EL (cell line): ENCODE measurements at regions not wholly inside any gene's neighbourhood (a gene's known extent, or its start where the extent isn't known, plus 50 kb on each side); places are given as distances from the start of the nearest gene placed in this dataset.

Source experiments
- DNase-seq: peaks from one replicate; pipeline ENCODE4 v3.0.0-alpha.2; 2016

- DNase-seq: no peak
These were observed 221.2 kb upstream of the MAP3K7 start for GRCh38 chr6:90807791-90808701.

- no peak for DNase-seq
These were observed 218.8 kb upstream of the MAP3K7 start for GRCh38 chr6:90805619-90806155.

- no peak for DNase-seq
These were observed 217.1 kb upstream of the MAP3K7 start for GRCh38 chr6:90803956-90804355.

GRCh38 chr6:90795078-90795477 lies 208.2 kb upstream of the MAP3K7 start:
- DNase-seq: no peak

GRCh38 chr6:90793771-90794170 lies 206.9 kb upstream of the MAP3K7 start:
- no peak for DNase-seq

- peak; percentile 89 for DNase-seq
These were observed 203.8 kb upstream of the MAP3K7 start for GRCh38 chr6:90790696-90791095.

- peak; percentile 33 for DNase-seq
These were observed 203.2 kb upstream of the MAP3K7 start for GRCh38 chr6:90790058-90790457.

GRCh38 chr6:90788781-90789180 lies 201.9 kb upstream of the MAP3K7 start:
- no peak for DNase-seq

GRCh38 chr6:90787446-90787845 lies 200.6 kb upstream of the MAP3K7 start:
- no peak for DNase-seq

- no peak for DNase-seq
These were observed 193.9 kb upstream of the MAP3K7 start for GRCh38 chr6:90780778-90781177.

GRCh38 chr6:90780141-90780540 lies 193.3 kb upstream of the MAP3K7 start:
- DNase-seq: no peak

- DNase-seq: no peak
These were observed 191.7 kb upstream of the MAP3K7 start for GRCh38 chr6:90778417-90779203.

- no peak for DNase-seq
These were observed 183.9 kb upstream of the MAP3K7 start for GRCh38 chr6:90770778-90771177.

GRCh38 chr6:90765895-90766294 lies 179.0 kb upstream of the MAP3K7 start:
- DNase-seq: no peak

- peak; percentile 21 for DNase-seq
These were observed 178.6 kb upstream of the MAP3K7 start for GRCh38 chr6:90765491-90765890.

- DNase-seq: peak; percentile 66
These were observed 177.1 kb upstream of the MAP3K7 start for GRCh38 chr6:90764001-90764400.

- no peak for DNase-seq
These were observed 172.8 kb upstream of the MAP3K7 start for GRCh38 chr6:90759664-90760063.

- no peak for DNase-seq
These were observed 171.9 kb upstream of the MAP3K7 start for GRCh38 chr6:90758741-90759140.

GRCh38 chr6:90753820-90754643 lies 167.2 kb upstream of the MAP3K7 start:
- no peak for DNase-seq

GRCh38 chr6:90739802-90740201 lies 152.9 kb upstream of the MAP3K7 start:
- DNase-seq: no peak

- no peak for DNase-seq
These were observed 152.5 kb upstream of the MAP3K7 start for GRCh38 chr6:90739339-90739738.

GRCh38 chr6:90730151-90730673 lies 143.3 kb upstream of the MAP3K7 start:
- DNase-seq: no peak

- no peak for DNase-seq
These were observed 142.2 kb upstream of the MAP3K7 start for GRCh38 chr6:90729057-90729456.
